Stimulated activated CD4-positive, alpha-beta T cell treated with anti-CD3 and anti-CD28 coated beads, TNF-alpha, amount 100 ng/mL, for 48 hours (primary cell): ENCODE measurements at regions not wholly inside any gene's neighbourhood (a gene's known extent, or its start where the extent isn't known, plus 50 kb on each side); places are given as distances from the start of the nearest gene placed in this dataset.
"Not testable (repeated sequence)": the region's sequence is repeated elsewhere in the genome, so short reads cannot be mapped to it uniquely, and the experiment has no call there.

Experiments
- DNase-seq, 3 donors: peaks; one replicate each; pipeline ENCODE4 v3.0.0-alpha.2; 2020; ENCODE audit warnings: low read depth in 3 of 3

GRCh38 chrX:151042842-151043241 lies 59.7 kb downstream of the HMGB3 start:
- DNase-seq: no peak

DNA sequence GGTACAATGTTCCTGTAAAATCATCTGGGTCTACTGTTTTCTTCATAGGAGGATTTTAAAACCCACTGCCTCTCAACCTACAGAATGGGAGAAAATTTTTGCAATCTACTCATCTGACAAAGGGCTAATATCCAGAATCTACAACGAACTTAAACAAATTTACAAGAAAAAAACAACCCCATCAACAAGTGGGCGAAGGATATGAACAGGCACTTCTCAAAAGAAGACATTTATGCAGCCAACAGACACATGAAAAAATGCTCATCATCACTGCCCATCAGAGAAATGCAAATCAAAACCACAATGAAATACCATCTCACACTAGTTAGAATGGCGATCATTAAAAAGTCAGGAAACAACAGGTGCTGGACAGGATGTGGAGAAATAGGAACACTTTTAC lies 83.2 kb downstream of the HMGB3 start:
- not testable (repeated sequence) for DNase-seq

- DNase-seq: no peak
Measured at GRCh38 chrX:151073767-151074166, 90.6 kb downstream of the HMGB3 start.

DNA sequence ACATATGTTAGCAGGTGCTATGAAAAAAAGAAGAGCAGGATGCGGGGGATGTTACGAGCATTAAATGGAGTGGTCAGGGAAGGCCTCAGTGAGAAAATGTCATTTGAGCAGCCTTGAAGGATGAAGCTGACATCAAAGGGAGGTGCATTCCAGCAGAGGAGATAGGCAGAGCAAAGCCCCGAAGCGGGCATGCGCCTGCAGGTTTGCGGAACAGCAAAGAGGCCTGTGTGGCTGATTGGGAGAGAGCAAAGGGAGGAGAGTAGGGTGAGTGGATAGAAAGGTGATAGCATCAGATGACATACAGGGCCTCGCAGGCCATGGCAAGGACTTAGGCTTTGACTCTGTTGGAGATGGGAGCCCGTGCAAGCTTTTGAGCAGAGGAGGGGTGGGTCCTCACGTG lies 95.4 kb upstream of the GPR50 start:
- DNase-seq: no peak

- DNase-seq: peak; percentile 15 to 53 (median 16)
Measured at GRCh38 chrX:151082077-151082948, 94.1 kb upstream of the GPR50 start.

DNA sequence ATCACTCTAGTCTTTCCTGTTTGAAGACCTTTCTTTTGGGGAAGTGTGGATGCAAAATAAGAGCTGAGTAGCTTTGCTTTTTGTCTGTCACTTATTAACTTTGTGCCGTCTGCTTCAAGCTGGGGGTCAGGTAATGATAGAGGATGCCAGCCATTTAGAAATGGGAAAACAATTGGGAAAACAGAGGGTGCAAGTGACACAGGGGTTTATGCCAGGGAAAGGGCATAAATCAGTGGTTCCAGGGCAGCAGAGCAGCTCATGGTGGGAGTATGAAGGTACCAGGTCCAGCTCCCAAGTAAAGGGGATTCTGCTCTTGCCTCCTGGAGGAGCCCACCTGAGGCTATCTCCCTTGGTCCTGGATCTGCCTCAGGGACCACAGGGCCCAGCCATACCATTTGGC lies 91.9 kb upstream of the GPR50 start:
- no peak for DNase-seq

DNA sequence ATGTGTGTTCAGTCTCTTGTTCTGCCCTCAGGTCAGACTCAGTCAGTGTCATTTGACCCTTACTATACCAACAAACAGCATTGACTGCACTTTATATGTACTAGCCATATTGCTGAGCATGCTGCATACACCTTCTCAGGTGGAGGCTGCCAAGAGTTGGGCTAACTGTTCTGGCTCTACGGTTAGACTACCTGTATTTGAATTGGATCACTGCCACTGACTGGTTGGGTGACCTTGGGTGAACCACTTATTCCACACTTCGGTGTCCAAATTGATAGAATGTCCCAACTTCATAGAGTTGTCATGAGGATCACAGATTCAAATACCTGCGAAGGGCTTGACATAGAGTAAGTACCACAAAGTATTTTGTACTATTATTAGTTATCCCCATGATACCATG lies 91.2 kb upstream of the GPR50 start:
- no peak for DNase-seq

DNA sequence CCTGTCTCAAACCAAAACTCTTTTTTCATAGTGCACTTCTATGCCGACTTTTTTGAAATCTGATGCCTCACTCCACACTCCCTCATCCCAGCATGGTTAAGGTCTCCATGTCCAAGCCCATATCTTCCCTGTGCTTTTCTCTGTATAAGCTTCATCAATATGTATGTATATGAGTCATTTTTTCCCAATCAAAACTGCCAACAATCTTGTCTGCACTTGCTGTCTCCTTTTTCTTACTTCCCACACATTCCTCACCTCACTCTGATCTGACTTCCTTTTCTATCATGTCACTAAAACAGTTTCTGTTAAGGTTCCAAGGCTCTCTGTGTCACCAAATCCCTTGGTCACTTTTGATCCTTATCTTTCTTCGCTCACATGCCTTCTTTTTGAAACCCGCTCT lies 88.2 kb upstream of the GPR50 start:
- no peak for DNase-seq

GRCh38 chrX:151099001-151099400 lies 77.4 kb upstream of the GPR50 start:
- no peak for DNase-seq

GRCh38 chrX:151100799-151101198 lies 75.6 kb upstream of the GPR50 start:
- no peak for DNase-seq

GRCh38 chrX:151113200-151113599 lies 63.2 kb upstream of the GPR50 start:
- not testable (repeated sequence) for DNase-seq
